GM12872 (cell line): ENCODE measurements at regions not wholly inside any gene's neighbourhood (a gene's known extent, or its start where the extent isn't known, plus 50 kb on each side); places are given as distances from the start of the nearest gene placed in this dataset.

Source experiments
- TF ChIP-seq, protein P1 (sequence below): IDR thresholded peaks from 3 replicates; pipeline ENCODE4 v1.5.1; 2011; ENCODE audit warnings: low read depth, mild to moderate bottlenecking, low read length, moderate library complexity; ENCODE audit not compliant: insufficient read depth

DNA sequence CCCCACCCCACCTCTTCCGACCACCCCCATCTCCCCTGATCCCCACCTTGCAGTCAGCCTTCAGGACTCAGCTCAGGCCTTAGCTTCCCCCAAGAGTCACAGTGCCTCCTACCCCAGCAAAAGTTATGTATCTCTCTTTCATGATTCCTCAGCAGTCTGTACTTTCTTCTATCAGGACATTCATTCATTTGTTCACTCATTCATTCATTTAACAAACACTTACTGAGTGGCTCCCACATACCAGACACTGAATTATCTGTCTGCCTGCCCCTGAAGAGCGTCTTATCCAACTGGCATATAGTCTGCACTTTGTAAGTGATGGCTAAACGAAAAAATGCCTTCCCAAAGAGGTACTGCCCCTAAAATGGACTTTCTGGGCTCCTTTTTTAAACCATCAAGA, 114.4 kb upstream of the SLC35F3 start:
- TF ChIP-seq, protein P1, sequence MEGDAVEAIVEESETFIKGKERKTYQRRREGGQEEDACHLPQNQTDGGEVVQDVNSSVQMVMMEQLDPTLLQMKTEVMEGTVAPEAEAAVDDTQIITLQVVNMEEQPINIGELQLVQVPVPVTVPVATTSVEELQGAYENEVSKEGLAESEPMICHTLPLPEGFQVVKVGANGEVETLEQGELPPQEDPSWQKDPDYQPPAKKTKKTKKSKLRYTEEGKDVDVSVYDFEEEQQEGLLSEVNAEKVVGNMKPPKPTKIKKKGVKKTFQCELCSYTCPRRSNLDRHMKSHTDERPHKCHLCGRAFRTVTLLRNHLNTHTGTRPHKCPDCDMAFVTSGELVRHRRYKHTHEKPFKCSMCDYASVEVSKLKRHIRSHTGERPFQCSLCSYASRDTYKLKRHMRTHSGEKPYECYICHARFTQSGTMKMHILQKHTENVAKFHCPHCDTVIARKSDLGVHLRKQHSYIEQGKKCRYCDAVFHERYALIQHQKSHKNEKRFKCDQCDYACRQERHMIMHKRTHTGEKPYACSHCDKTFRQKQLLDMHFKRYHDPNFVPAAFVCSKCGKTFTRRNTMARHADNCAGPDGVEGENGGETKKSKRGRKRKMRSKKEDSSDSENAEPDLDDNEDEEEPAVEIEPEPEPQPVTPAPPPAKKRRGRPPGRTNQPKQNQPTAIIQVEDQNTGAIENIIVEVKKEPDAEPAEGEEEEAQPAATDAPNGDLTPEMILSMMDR: no peak

DNA sequence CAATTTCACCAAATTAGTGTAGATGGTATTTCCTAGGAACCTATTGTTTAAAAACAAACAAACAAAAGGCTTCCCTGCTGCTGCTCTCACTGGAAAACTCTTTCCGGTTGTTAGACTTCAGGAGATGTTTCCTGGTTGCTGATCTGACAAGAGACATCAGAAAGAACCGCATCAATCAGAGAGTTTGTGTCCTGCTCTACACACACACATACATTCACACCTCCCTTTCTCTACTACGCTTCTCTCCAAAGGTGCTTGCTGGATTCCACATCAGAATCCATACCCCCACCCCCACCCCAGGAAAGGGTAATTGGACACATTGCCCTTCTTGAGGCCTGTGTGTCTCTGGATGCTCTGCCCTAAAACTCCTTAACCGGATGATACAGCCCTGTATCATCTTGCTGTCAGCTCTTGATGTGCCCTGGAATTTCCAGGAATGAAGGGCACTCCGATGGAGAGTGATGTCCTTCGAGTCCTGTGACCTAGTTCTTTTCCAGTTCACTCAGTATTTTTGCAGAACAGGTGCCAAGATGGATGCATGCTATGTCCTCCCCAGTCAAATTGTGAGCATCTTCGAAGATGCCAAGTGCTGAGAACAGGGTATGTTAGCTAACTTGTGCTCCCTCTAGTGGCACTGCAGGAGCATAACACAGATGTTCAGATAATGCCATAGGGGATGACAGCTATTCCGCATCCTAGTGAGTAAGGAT, 113.7 kb upstream of the SLC35F3 start:
- TF ChIP-seq, protein P1: peak; percentile 92

DNA sequence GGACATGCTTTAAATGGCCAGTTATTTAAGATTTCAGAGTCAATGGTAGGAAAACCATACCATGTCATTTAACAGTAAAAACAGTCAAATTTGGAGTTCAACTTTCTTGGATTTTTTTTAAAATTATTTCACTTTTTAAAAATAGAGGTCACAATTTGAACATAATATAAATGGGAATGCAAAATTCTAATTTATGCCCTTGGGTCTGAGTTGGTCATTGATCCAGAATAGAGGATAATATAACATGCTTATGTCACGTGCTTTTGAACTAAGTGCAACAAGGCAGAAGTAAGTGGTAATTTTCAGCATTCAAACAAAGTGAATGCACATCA, 113.1 kb upstream of the SLC35F3 start:
- TF ChIP-seq, protein P1: no peak

DNA sequence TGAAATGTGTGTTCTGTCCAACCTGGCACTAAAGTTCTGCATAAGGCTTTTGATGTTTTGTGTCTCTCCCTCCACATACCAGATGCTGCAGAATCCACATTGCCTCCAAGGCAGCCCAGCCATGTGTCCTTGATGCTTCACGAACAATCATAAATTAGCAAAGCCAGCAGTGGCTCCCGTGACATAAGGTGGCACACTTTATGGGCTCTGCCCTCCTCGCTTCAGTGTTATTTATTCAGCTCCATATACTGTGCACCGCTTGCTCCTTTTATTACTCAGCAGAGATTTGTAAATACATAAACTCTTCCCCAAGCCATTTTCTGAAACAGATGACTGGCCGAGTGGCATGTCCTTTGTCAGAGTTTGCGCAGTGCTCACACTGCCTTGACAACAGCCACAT, 112.8 kb upstream of the SLC35F3 start:
- TF ChIP-seq, protein P1: no peak

DNA sequence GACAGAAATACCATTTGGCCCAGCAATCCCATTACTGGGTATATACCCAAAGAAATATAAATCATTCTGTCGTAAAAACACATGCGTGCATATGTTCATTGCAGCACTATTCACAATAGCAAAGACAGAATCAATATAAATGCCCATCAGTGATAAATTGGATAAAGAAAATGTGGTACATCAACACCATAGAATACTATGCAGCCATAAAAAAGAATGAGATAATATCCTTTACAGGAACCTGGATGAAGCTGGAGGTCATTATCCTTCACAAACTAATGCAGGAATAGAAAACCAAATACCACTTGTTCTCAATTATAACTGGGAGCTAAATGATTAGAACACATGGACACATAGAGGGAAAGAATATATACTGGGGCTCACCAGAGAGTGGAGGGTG, 109.6 kb upstream of the SLC35F3 start:
- TF ChIP-seq, protein P1: no peak

DNA sequence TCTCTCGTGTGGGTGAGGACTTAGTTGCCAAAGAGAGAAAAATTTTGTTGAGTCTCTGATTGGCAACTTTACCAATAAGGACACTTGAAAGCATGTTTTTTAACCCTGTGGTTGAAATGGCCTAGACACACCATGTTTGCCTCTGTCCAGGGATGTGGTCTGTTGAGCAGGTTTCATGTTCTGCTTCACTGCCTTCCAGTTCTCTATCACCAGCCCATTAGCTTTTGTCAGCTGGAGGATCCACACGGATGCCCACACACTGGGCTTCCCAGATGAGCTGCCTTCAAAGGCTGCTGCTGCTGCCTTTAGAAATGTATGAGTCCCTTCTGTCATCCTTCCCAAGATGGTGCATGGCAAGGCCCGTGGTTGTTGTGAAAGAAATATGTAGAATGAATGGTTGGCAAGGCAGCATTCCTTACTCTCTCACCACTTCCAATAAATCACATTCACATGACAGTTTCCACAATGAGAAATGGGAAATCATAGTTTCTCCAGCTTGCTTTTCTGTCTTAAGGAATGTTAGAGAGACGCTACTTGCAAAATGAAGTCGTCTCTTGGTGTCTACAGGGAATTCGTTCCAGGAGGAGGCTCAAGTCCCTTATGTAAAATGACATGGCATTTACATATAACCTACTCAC, 108.2 kb upstream of the SLC35F3 start:
- TF ChIP-seq, protein P1: no peak

DNA sequence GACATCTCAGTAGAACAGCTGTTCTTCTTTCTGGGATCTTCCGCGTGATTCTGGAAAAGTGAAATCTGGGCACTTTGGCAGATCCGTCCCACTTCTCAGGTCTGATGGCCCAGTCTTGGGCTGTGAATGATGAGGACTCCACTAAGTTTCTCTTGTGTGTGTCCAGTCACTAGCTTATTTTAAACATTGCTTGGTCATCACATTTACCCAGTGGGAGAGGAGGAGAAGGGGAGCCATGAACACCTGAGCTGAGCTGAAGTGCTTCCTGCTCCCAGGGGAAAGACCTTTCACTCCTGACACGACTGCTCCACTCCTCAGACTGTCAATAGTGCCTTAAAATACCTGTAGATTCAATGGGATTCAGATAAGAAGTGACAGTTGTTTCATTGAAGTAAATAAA, 101.9 kb upstream of the SLC35F3 start:
- TF ChIP-seq, protein P1: no peak

DNA sequence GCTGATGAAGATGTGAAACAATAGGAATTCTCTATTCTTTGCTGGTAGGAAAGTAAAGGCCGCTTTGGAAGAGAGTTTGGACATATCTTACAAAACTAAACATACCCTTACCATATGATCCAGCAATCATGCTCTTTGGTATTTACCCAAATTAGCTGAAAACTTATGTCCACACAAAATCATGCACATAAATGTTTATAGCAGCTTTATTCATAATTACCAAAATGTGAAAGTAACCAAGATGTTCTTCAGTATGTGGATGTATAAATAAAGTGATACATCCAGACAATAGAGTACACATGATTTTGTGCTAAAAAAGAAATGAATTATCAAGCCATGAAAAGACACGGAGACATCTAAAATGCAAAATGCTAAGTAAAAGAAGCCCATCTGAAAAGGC, 98.7 kb upstream of the SLC35F3 start:
- TF ChIP-seq, protein P1: no peak
